ENCODE measurements at regions not wholly inside any gene's neighbourhood (a gene's known extent, or its start where the extent isn't known, plus 50 kb on each side); places are given as distances from the start of the nearest gene placed in this dataset.
A peak's percentile ranks its signal among the peaks of the same experiment; 100 is the strongest.

DNA sequence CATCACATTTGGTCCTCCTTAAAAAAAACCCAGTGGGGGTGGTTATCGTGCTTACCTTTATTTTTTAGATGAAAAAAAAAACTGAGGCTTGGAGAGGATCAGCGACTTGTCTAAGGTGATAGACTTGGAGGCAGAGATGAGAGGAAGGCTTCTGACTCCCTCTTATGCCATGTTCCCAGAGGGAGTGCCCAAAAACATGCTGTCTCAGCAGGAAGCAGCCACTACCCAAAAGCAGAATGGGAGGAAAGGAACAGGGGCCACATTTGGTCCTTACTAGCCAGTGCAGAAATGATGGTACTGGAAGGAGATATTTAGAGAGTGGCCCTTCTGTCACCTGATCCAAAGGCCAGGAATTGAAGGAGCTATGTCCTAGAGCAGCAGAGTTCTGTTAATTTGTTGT lies 118.4 kb downstream of the B3GNT2 start:
- no peaks in the 10 kb centered on the region for H3K36me3 ChIP-seq
- no peak overlapping the region for H3K27ac ChIP-seq
- no peaks in the 10 kb centered on the region for H3K27me3 ChIP-seq
- no peaks in the 10 kb centered on the region for H3K9me3 ChIP-seq
- ATAC-seq (no peak), DNase-seq (no peak)
- H3K4me1 ChIP-seq: peaks cover 0 to 4% of the 10 kb centered on the region in 2 donors
- in situ Hi-C loops (cut with MboI; ENCODE audit: low sequenced_read_pairs in 4 of 4): no loop called here
- intact Hi-C loops (cut with DNase I; ENCODE audit: low total_unique reads): no loop called here
- H3K4me3 ChIP-seq: no peak overlapping the region
- TF ChIP-seq, protein P1, sequence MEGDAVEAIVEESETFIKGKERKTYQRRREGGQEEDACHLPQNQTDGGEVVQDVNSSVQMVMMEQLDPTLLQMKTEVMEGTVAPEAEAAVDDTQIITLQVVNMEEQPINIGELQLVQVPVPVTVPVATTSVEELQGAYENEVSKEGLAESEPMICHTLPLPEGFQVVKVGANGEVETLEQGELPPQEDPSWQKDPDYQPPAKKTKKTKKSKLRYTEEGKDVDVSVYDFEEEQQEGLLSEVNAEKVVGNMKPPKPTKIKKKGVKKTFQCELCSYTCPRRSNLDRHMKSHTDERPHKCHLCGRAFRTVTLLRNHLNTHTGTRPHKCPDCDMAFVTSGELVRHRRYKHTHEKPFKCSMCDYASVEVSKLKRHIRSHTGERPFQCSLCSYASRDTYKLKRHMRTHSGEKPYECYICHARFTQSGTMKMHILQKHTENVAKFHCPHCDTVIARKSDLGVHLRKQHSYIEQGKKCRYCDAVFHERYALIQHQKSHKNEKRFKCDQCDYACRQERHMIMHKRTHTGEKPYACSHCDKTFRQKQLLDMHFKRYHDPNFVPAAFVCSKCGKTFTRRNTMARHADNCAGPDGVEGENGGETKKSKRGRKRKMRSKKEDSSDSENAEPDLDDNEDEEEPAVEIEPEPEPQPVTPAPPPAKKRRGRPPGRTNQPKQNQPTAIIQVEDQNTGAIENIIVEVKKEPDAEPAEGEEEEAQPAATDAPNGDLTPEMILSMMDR (IDR thresholded peaks at IDR 0.05 in 4 of 5, conservative IDR thresholded peaks at IDR 0.05 in 1 of 5): no peak
- no peak for TF ChIP-seq POLR2A (IDR thresholded peaks at IDR 0.05)

GRCh38 chr2:62313449-62314227 lies 117.7 kb downstream of the B3GNT2 start:
- H3K4me3 ChIP-seq: no peak overlapping the region
- H3K4me1 ChIP-seq: peaks cover 0 to 4% of the 10 kb centered on the region in 2 donors
- H3K27me3 ChIP-seq: no peaks in the 10 kb centered on the region
- intact Hi-C loops (cut with DNase I; ENCODE audit: low total_unique reads) (no loop called here), in situ Hi-C loops (cut with MboI; ENCODE audit: low sequenced_read_pairs in 4 of 4) (no loop called here)
- DNase-seq: no peak
- no peaks in the 10 kb centered on the region for H3K36me3 ChIP-seq
- no peak for ATAC-seq
- no peaks in the 10 kb centered on the region for H3K9me3 ChIP-seq
- no peak overlapping the region for H3K27ac ChIP-seq
- TF ChIP-seq, protein P1 (IDR thresholded peaks at IDR 0.05 in 4 of 5, conservative IDR thresholded peaks at IDR 0.05 in 1 of 5): no peak
- TF ChIP-seq POLR2A (IDR thresholded peaks at IDR 0.05): no peak

DNA sequence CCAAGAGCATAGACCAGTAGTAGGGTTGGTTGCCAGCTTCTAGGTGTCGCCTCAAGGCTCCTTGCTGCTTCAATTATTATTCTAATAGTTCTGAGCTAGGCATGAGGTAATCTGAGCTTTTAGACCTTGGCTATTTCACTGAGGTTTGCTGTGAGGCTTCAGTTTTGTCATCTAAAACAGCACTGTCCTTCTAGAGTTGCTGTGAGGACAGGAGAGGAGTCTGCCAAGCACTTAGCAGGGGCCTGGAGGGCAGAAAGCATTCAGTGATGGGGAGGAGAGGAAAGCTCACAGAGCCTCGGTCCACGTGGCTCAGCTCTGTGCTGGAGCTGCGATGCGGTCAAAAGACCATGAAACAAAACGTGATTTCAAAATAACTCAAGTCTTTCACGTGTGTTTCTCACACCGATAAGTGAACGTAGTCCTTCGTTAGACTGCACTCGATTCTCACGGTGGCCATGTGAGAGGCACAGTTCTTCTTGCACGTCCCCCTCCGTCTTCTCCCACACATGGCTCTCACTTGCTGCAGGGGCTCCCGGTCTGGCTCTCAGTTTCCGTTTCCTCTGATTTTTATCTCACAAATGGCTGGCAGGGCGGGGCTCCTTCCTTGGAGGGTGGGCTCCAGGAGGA lies 113.7 kb downstream of the B3GNT2 start:
- ATAC-seq: peak in 1 of 2 donors; percentile 27
- Histone ChIP-seq H3K27me3 (no peaks in the 10 kb centered on the region), H3K9me3 (no peaks in the 10 kb centered on the region), H3K4me3 (no peak overlapping the region), H3K4me1 (peaks cover 0 to 9% of the 10 kb centered on the region in 2 donors), H3K27ac (peak overlapping the region; percentile 17 to 58 (median 28)), H3K36me3 (no peaks in the 10 kb centered on the region)
- in situ Hi-C loops (cut with MboI; ENCODE audit: low sequenced_read_pairs in 4 of 4) (no loop called here), intact Hi-C loops (cut with DNase I; ENCODE audit: low total_unique reads) (loop anchor here (10.0 kb wide), 1 partner anchor 115 kb away; the partner anchor contains the start of gene B3GNT2)
- TF ChIP-seq POLR2A (IDR thresholded peaks at IDR 0.05): no peak
- TF ChIP-seq, protein P1 (IDR thresholded peaks at IDR 0.05 in 4 of 5, conservative IDR thresholded peaks at IDR 0.05 in 1 of 5): no peak
- DNase-seq: no peak

DNA sequence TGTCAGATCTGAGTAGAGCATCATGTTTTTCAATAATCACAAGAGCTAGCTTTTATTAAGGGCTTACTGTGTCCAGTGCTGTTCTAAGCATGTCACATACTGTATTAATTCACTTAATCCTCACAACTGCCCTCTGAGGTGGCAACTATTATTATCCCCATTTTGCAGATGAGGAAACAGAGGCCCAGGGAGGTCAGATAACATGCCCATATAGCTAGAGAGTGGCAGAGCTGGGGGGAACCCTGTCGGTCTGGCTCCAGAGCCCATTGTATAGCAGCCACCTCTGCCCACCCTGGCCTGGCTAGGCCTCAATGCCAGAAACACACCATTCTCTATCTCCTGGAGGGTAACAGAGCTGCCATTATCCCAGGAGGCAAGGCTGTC lies 113.2 kb downstream of the B3GNT2 start:
- TF ChIP-seq POLR2A (IDR thresholded peaks at IDR 0.05): no peak
- TF ChIP-seq, protein P1 (IDR thresholded peaks at IDR 0.05 in 4 of 5, conservative IDR thresholded peaks at IDR 0.05 in 1 of 5): no peak
- in situ Hi-C loops (cut with MboI; ENCODE audit: low sequenced_read_pairs in 4 of 4): no loop called here
- Histone ChIP-seq H3K9me3 (no peaks in the 10 kb centered on the region), H3K4me3 (no peak overlapping the region), H3K27ac (peak overlapping the region in 3 of 4 donors; percentile 22 to 58 (median 35)), H3K4me1 (peaks cover 0 to 9% of the 10 kb centered on the region in 2 donors), H3K36me3 (no peaks in the 10 kb centered on the region), H3K27me3 (no peaks in the 10 kb centered on the region)
- intact Hi-C loops (cut with DNase I; ENCODE audit: low total_unique reads): loop anchor here (10.0 kb wide), 1 partner anchor 114 kb away; the partner anchor contains the start of gene B3GNT2
- no peak for DNase-seq
- ATAC-seq: no peak

All from gastrocnemius medialis (tissue), 4 donors.